ENCODE measurements at regions not wholly inside any gene's neighbourhood (a gene's known extent, or its start where the extent isn't known, plus 50 kb on each side); places are given as distances from the start of the nearest gene placed in this dataset.

DNA sequence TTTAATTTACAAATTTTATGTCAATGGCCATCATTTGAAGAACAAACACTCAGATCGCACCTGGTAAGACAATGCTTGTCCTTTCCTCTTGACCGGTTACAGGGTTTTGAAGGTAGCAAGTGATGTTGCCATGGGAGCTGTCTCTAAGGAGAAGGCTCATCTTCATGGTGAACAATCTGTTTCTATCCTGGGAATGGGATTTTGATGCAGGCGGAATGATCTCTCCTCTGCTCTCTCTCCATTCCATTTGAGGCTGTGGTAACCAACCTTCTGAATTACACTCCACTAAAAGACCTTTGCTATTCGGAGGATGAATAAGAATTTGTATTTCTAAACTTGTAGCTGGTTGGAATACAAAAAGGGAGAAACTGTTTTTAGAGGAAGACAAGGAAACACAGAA is 57.9 kb upstream of the SLC5A9 start:
- peaks cover 3% of the 10 kb centered on the region for H3K27me3 Mint-ChIP-seq (ENCODE audit: low read depth)
- no peaks in the 10 kb centered on the region for H3K36me3 Mint-ChIP-seq (ENCODE audit: low read depth)
- H3K4me1 Mint-ChIP-seq = no peaks in the 10 kb centered on the region
- H3K27ac Mint-ChIP-seq = no peak overlapping the region
- peaks cover 14% of the 10 kb centered on the region for H3K9me3 Mint-ChIP-seq
- TF ChIP-seq, protein P1, sequence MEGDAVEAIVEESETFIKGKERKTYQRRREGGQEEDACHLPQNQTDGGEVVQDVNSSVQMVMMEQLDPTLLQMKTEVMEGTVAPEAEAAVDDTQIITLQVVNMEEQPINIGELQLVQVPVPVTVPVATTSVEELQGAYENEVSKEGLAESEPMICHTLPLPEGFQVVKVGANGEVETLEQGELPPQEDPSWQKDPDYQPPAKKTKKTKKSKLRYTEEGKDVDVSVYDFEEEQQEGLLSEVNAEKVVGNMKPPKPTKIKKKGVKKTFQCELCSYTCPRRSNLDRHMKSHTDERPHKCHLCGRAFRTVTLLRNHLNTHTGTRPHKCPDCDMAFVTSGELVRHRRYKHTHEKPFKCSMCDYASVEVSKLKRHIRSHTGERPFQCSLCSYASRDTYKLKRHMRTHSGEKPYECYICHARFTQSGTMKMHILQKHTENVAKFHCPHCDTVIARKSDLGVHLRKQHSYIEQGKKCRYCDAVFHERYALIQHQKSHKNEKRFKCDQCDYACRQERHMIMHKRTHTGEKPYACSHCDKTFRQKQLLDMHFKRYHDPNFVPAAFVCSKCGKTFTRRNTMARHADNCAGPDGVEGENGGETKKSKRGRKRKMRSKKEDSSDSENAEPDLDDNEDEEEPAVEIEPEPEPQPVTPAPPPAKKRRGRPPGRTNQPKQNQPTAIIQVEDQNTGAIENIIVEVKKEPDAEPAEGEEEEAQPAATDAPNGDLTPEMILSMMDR (IDR thresholded peaks at IDR 0.05; ENCODE audit: unreplicated experiment in 3 of 3) = no peak
- H3K4me3 Mint-ChIP-seq = no peak overlapping the region

DNA sequence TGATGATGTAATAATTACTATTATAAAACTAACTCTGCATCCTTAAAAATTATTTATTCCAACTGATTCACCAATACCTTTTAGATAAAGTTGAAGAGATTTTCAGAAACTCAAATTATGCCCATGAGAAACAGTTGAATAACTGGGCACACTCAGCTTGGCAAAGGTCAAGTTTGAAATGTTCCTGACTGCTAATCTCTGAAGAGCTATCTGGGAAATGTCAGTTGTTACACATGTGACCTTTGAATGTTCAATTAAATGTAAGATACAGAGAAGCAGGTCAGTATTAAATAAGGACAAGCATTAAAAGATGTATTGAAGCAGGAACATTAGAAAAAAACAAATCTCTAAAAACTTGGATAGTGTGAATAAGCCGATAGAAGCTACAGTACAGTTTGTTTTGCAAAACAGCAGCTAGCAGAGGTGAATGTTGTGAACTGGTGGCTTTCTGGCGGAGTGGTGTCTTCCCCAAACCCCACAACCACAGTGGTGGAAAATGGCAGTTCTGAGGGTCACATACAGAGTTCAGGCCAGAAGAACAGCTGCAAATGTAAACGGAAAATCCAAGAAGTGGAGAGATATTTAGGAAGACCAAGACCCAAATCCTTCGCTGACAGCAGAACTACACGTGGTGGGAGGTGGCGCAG is 61.9 kb upstream of the SLC5A9 start:
- Mint-ChIP-seq H3K27ac (no peak overlapping the region), H3K4me1 (no peaks in the 10 kb centered on the region), H3K27me3 (ENCODE audit: low read depth) (peaks cover 3% of the 10 kb centered on the region), H3K9me3 (no peaks in the 10 kb centered on the region), H3K4me3 (no peak overlapping the region), H3K36me3 (ENCODE audit: low read depth) (no peaks in the 10 kb centered on the region)
- TF ChIP-seq, protein P1 (IDR thresholded peaks at IDR 0.05; ENCODE audit: unreplicated experiment in 3 of 3) = no peak

DNA sequence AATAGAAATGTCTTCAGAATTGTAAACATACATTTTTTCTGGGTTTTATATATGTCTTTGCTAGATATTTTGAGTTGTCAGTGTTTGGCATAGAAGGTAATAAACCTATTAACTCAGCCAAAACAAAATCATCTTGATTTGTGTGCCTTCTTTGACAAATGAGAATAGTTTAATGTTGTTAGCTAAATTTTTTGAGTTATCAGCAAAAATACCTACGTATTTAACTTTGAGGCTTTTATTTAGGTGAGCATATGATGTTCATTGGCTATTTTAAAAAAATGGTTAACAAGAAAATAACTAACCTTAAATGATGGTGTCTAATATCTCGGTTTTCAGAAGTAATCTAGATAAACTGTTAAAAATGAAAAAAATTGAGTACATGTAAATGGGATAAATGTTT is 83.2 kb upstream of the SLC5A9 start:
- no peaks in the 10 kb centered on the region for H3K36me3 Mint-ChIP-seq (ENCODE audit: low read depth)
- H3K9me3 Mint-ChIP-seq = peaks cover 27% of the 10 kb centered on the region
- H3K4me1 Mint-ChIP-seq = no peaks in the 10 kb centered on the region
- no peak overlapping the region for H3K4me3 Mint-ChIP-seq
- H3K27me3 Mint-ChIP-seq (ENCODE audit: low read depth) = peaks cover 22% of the 10 kb centered on the region
- no peak overlapping the region for H3K27ac Mint-ChIP-seq
- TF ChIP-seq, protein P1 (IDR thresholded peaks at IDR 0.05; ENCODE audit: unreplicated experiment in 3 of 3) = no peak

DNA sequence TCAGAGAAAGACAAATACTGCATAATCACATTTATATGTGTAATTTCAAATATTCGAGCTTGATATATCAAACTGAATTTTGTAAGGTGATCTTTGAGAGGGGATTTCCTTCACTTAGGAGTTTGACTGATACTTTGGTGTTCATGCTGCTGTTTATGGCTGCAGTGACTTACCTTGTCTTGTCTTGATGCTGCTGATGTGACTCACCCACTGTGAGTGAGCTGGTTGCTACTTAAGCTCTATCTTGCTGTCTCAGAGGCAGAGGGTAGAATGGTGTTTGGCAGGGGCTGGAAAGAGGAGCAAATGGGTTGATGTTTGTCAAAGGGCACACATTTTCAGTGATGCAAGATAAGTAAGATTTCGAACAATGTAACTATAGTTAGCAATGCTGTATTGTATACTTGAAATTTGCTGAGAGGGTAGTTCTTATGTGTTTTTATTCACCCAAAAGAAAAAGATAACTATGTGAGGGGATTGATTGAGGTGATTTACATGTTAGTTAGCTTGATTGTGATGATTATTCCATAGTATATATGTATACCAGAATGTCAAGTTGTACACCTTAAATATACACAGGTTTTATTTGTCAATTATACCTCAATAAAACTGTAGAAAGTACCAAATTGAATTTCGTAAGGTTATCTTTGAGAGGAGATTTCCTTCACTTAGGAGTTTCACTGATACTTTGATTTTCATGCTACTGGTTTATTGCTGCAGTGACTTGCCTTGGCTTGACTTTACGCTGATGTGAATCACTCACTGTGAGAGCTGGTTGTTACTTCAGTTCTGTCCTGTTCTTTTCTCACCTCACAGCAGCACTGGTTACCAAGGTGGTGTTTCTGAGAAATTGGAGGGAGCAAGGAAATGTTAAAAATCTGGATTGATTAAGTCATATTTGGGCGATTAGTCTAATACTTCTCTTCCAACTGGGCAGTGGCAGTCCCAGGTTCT is 94.5 kb upstream of the SLC5A9 start:
- Mint-ChIP-seq H3K27ac (no peak overlapping the region), H3K4me3 (no peak overlapping the region)
- TF ChIP-seq, protein P1 (IDR thresholded peaks at IDR 0.05; ENCODE audit: unreplicated experiment in 3 of 3) = no peak

DNA sequence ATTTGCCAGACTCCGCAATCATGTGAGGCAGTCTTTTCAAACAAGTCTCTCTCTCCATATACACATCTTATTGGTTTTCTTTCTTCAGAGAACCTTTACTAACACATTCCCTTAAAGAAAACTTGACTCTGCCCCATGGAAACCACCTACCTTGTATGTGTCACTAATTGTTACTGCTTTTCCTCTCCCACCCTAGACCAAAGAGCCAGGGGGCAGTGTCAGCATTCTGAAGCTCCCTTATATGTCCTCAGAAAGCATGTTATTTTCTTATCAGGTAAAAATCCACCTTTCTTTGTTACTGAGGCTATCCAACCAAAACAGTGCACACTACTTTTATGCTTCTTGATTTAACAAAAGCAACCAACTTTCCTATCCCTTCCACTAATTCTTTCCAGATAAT is 98.9 kb upstream of the SLC5A9 start:
- Mint-ChIP-seq H3K9me3 (peaks cover 14% of the 10 kb centered on the region), H3K27me3 (ENCODE audit: low read depth) (peaks cover 16% of the 10 kb centered on the region), H3K4me3 (no peak overlapping the region), H3K36me3 (ENCODE audit: low read depth) (no peaks in the 10 kb centered on the region), H3K4me1 (peaks cover 5% of the 10 kb centered on the region), H3K27ac (peak overlapping the region; percentile 46 to 79 (median 74))
- TF ChIP-seq, protein P1 (IDR thresholded peaks at IDR 0.05; ENCODE audit: unreplicated experiment in 3 of 3) = no peak

More for the DNA sequence above, 94.5 kb upstream of the SLC5A9 start:
- peaks cover 5% of the 10 kb centered on the region for H3K4me1 Mint-ChIP-seq
- peaks cover 14% of the 10 kb centered on the region for H3K27me3 Mint-ChIP-seq (ENCODE audit: low read depth)
- peaks cover 7% of the 10 kb centered on the region for H3K9me3 Mint-ChIP-seq
- H3K36me3 Mint-ChIP-seq (ENCODE audit: low read depth) = no peaks in the 10 kb centered on the region

Data from nephron (organoid).